ENCODE measurements at regions not wholly inside any gene's neighbourhood (a gene's known extent, or its start where the extent isn't known, plus 50 kb on each side); places are given as distances from the start of the nearest gene placed in this dataset.

DNA sequence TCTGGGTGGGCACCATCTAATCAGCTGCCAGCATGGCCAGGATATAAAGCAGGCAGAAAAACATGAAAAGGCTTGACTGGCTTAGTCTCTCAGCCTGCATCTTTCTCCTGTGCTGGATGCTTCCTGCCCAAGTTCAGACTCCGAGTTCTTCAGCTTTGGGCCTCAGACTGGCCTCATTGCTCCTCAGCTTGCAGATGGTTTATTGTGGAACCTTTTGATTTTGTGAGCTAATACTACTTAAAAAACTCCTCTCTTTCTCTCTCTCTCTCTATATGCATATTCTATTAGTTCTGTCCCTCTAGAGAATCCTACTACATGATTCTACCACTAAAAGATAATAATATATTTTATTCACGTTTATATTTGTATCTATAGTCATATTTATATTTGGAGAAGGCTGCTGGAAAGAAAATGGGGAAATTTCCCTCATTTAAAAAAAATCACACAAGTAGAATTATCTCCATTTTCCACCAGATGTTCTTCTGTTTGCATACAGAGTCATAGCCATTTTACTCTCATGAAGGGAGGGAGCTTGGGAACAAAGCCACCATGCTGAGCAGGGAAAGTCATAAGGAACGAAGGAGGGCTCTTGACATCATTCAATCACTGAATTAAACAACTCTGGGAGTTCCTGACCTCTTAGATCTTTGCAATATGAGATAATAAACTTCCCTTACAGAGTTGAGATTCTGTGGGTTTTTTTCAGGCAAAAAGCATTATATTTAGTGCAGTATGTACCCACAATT is 1137.4 kb upstream of the CDH18 start (continued):
- TF ChIP-seq KAT2A (conservative IDR thresholded peaks at IDR 0.05; ENCODE audit: control insufficient read depth, low read depth, low read length) (no peak), GATAD2B (conservative IDR thresholded peaks at IDR 0.05; ENCODE audit: low read depth) (no peak), LARP7 (IDR thresholded peaks at IDR 0.05) (no peak), DPF2 (IDR thresholded peaks at IDR 0.05) (no peak), STAT3 (IDR thresholded peaks at IDR 0.05; ENCODE audit: low read depth, low read length) (no peak), NFYA (IDR thresholded peaks at IDR 0.05; ENCODE audit: borderline replicate concordance, low read depth, low read length) (no peak), RBBP5 (conservative IDR thresholded peaks at IDR 0.05) (no peak)
- TF ChIP-seq, protein P1, sequence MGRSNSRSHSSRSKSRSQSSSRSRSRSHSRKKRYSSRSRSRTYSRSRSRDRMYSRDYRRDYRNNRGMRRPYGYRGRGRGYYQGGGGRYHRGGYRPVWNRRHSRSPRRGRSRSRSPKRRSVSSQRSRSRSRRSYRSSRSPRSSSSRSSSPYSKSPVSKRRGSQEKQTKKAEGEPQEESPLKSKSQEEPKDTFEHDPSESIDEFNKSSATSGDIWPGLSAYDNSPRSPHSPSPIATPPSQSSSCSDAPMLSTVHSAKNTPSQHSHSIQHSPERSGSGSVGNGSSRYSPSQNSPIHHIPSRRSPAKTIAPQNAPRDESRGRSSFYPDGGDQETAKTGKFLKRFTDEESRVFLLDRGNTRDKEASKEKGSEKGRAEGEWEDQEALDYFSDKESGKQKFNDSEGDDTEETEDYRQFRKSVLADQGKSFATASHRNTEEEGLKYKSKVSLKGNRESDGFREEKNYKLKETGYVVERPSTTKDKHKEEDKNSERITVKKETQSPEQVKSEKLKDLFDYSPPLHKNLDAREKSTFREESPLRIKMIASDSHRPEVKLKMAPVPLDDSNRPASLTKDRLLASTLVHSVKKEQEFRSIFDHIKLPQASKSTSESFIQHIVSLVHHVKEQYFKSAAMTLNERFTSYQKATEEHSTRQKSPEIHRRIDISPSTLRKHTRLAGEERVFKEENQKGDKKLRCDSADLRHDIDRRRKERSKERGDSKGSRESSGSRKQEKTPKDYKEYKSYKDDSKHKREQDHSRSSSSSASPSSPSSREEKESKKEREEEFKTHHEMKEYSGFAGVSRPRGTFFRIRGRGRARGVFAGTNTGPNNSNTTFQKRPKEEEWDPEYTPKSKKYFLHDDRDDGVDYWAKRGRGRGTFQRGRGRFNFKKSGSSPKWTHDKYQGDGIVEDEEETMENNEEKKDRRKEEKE (IDR thresholded peaks at IDR 0.05): no peak

DNA sequence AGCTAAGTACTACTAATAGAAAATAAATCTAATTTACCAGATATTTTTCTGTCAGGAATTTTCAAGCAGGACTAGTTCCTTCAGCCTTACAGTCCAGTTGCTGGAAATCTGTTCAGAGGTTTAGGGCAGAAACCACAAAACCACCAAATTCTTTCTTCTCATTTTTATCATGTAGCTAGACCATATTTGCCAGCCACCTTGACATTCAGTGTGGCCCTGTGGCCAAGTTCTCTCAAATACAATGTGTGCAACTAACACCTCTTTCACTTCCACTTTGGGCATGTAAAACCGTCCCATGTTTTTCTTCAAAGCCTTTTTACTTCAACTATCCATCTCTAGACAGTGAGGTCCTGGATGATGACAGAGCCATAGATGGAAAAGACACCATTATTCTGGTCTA is 1133.2 kb upstream of the CDH18 start:
- no peak for ATAC-seq
- Histone ChIP-seq H3K4me1 (ENCODE audit: control insufficient read depth, insufficient read depth, low read length) (no peaks in the 10 kb centered on the region), H3K9ac (ENCODE audit: control insufficient read depth, insufficient read depth, low read length) (no peak overlapping the region), H3K4me2 (ENCODE audit: control insufficient read depth, insufficient read depth) (no peak overlapping the region), H3K9me3 (replicated peaks; ENCODE audit: control insufficient read depth, insufficient read depth, low read length) (no peaks in the 10 kb centered on the region), H3K27ac (ENCODE audit: control insufficient read depth, insufficient read depth) (no peak overlapping the region), H3K79me2 (ENCODE audit: control insufficient read depth, insufficient read depth, low read length) (no peaks in the 10 kb centered on the region), H4K20me1 (ENCODE audit: control insufficient read depth, insufficient read depth) (no peaks in the 10 kb centered on the region), H2AFZ (ENCODE audit: control insufficient read depth, low read depth, low read length) (no peak overlapping the region), H3K4me3 (no peak overlapping the region), H3K36me3 (ENCODE audit: control insufficient read depth in 2 of 2, insufficient read depth in 2 of 2, low read length in 1 of 2) (no peaks in the 10 kb centered on the region), H3K27me3 (replicated peaks in 1 of 2; ENCODE audit: control insufficient read depth in 2 of 2, insufficient read depth in 2 of 2, low read length in 1 of 2) (no peaks in the 10 kb centered on the region)
- ChIA-PET POLR2A (no interaction called here), SMC1A (ENCODE audit: uncharacterized antibody, unreplicated experiment) (interaction anchor here (0.6 kb wide), 1 partner anchor 97 kb away, joined by 3 read pairs; no protein-coding TSS in a partner anchor), RAD21 (ENCODE audit: unreplicated experiment) (no interaction called here), CTCF (interaction anchor here (1.7 kb wide), 1 partner anchor 16 kb away, joined by 3 read pairs; no protein-coding TSS in a partner anchor)
- DNase-seq (ENCODE audit: low read depth, low spot score): no peak
- BruUV-seq (replicated peaks): no TSS peak
- FAIRE-seq: no peak
- 13% methylated on average over 1 of the region's 1 CpG for WGBS (ENCODE audit: insufficient coverage, insufficient replicate concordance, low lambda C conversion rate, missing lambda C conversion rate)
- in situ Hi-C loops (cut with MboI): no loop called here
- intact Hi-C loops (cut with micrococcal nuclease; ENCODE audit: unreplicated experiment): no loop called here
- TF ChIP-seq MTA3 (IDR thresholded peaks at IDR 0.05; ENCODE audit: borderline replicate concordance, low read length): no peak
- TF ChIP-seq ZNF24 (IDR thresholded peaks at IDR 0.05): no peak
- TF ChIP-seq, protein P2, sequence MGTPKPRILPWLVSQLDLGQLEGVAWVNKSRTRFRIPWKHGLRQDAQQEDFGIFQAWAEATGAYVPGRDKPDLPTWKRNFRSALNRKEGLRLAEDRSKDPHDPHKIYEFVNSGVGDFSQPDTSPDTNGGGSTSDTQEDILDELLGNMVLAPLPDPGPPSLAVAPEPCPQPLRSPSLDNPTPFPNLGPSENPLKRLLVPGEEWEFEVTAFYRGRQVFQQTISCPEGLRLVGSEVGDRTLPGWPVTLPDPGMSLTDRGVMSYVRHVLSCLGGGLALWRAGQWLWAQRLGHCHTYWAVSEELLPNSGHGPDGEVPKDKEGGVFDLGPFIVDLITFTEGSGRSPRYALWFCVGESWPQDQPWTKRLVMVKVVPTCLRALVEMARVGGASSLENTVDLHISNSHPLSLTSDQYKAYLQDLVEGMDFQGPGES (IDR thresholded peaks at IDR 0.05): no peak
- TF ChIP-seq SMARCA5 (IDR thresholded peaks at IDR 0.05): no peak
- TF ChIP-seq ASH2L (IDR thresholded peaks at IDR 0.05; ENCODE audit: borderline replicate concordance, low read depth): no peak
- no peak for TF ChIP-seq CBFB (IDR thresholded peaks at IDR 0.05; ENCODE audit: low read depth)
- TF ChIP-seq YY1 (IDR thresholded peaks at IDR 0.05; ENCODE audit: low read depth, low read length): no peak
- TF ChIP-seq IRF4 (IDR thresholded peaks at IDR 0.05; ENCODE audit: low read depth, low read length): no peak
- TF ChIP-seq RBBP5 (conservative IDR thresholded peaks at IDR 0.05): no peak
- TF ChIP-seq SMC3 (IDR thresholded peaks at IDR 0.05; ENCODE audit: borderline replicate concordance, low read length): no peak
- no peak for TF ChIP-seq SRF (IDR thresholded peaks at IDR 0.05; ENCODE audit: low read depth in 2 of 2, low read length in 2 of 2)
- no peak for TF ChIP-seq TCF12 (IDR thresholded peaks at IDR 0.05; ENCODE audit: low read depth, low read length)
- no peak for TF ChIP-seq FOS (IDR thresholded peaks at IDR 0.05; ENCODE audit: borderline replicate concordance, extremely low read depth, insufficient read length)
- TF ChIP-seq EGR1 (IDR thresholded peaks at IDR 0.05; ENCODE audit: borderline replicate concordance in 1 of 2, low read depth in 2 of 2, low read length in 2 of 2): no peak
- TF ChIP-seq RAD51 (IDR thresholded peaks at IDR 0.05): no peak
- TF ChIP-seq, protein P3, sequence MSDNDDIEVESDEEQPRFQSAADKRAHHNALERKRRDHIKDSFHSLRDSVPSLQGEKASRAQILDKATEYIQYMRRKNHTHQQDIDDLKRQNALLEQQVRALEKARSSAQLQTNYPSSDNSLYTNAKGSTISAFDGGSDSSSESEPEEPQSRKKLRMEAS (IDR thresholded peaks at IDR 0.05; ENCODE audit: low read depth, low read length): no peak

Data from GM12878 (cell line).